KG1 (cell line): ENCODE measurements at regions not wholly inside any gene's neighbourhood (a gene's known extent, or its start where the extent isn't known, plus 50 kb on each side); places are given as distances from the start of the nearest gene placed in this dataset.

Experiments used
- DNase-seq: peaks from one replicate; lab custom pipeline; 2025; lab: John Stamatoyannopoulos, UW

GRCh38 chr11:45473341-45473895 is 187.3 kb upstream of the SYT13 start:
- DNase-seq = no peak

GRCh38 chr11:45472716-45473317 is 186.7 kb upstream of the SYT13 start:
- no peak for DNase-seq

GRCh38 chr11:45471266-45471665 is 185.1 kb upstream of the SYT13 start:
- DNase-seq = no peak

- DNase-seq = no peak
Measured at GRCh38 chr11:45470794-45471167, 184.6 kb upstream of the SYT13 start.

- DNase-seq = no peak
Measured at GRCh38 chr11:45470151-45470793, 184.1 kb upstream of the SYT13 start.

GRCh38 chr11:45468267-45468856 is 182.2 kb upstream of the SYT13 start:
- no peak for DNase-seq

GRCh38 chr11:45463541-45463940 is 177.4 kb upstream of the SYT13 start:
- DNase-seq = no peak

GRCh38 chr11:45461514-45461913 is 175.4 kb upstream of the SYT13 start:
- DNase-seq = no peak

GRCh38 chr11:45459491-45459890 is 173.3 kb upstream of the SYT13 start:
- DNase-seq = no peak

GRCh38 chr11:45458269-45458668 is 172.1 kb upstream of the SYT13 start:
- DNase-seq = no peak

GRCh38 chr11:45457649-45458048 is 171.5 kb upstream of the SYT13 start:
- DNase-seq = no peak

- DNase-seq = no peak
Measured at GRCh38 chr11:45456686-45457085, 170.5 kb upstream of the SYT13 start.

GRCh38 chr11:45455536-45455935 is 169.4 kb upstream of the SYT13 start:
- no peak for DNase-seq

- no peak for DNase-seq
Measured at GRCh38 chr11:45454917-45455401, 168.8 kb upstream of the SYT13 start.

- no peak for DNase-seq
Measured at GRCh38 chr11:45453721-45454120, 167.6 kb upstream of the SYT13 start.

- no peak for DNase-seq
Measured at GRCh38 chr11:45451766-45452440, 165.8 kb upstream of the SYT13 start.

- no peak for DNase-seq
Measured at GRCh38 chr11:45450189-45450588, 164.0 kb upstream of the SYT13 start.

- no peak for DNase-seq
Measured at GRCh38 chr11:45449036-45449601, 163.0 kb upstream of the SYT13 start.

GRCh38 chr11:45448561-45448960 is 162.4 kb upstream of the SYT13 start:
- DNase-seq = no peak

GRCh38 chr11:45446998-45447397 is 160.9 kb upstream of the SYT13 start:
- no peak for DNase-seq

GRCh38 chr11:45446434-45446833 is 160.3 kb upstream of the SYT13 start:
- DNase-seq = no peak

GRCh38 chr11:45444796-45445195 is 158.7 kb upstream of the SYT13 start:
- DNase-seq = no peak
